Gastroesophageal sphincter (tissue), 4 donors: ENCODE measurements at regions not wholly inside any gene's neighbourhood (a gene's known extent, or its start where the extent isn't known, plus 50 kb on each side); places are given as distances from the start of the nearest gene placed in this dataset.

Experiments used
- ATAC-seq: fragments of 150-250 bp; one replicate; pipeline ENCODE4 v1.9.1; 2016; ENCODE audit warnings: mild to moderate bottlenecking, moderate library complexity
- H3K27ac ChIP-seq, 4 donors: fragments of 200-600 bp; sonication (generic) in 3 of 4; 1 replicate in 3 of 4; 2 replicates in 1 of 4; pipeline ENCODE4 v1.5.1; 2016 to 2019
- H3K27me3 ChIP-seq: fragments of 200-600 bp; sonication (generic); one replicate; pipeline ENCODE4 v1.5.1; 2019
- H3K36me3 ChIP-seq, 2 donors: fragments of 200-600 bp; sonication (generic); one replicate each; pipeline ENCODE4 v1.5.1; 2019; ENCODE audit warnings: control low read depth in 1 of 2
- H3K4me1 ChIP-seq, 3 donors: fragments of 200-600 bp; sonication (generic); 1 replicate in 2 of 3; 2 replicates in 1 of 3; pipeline ENCODE4 v1.5.1; 2016 to 2019; ENCODE audit warnings: control low read depth in 2 of 3
- H3K4me3 ChIP-seq, 2 donors: fragments of 200-600 bp; sonication (generic); one replicate each; pipeline ENCODE4 v1.5.1; 2019; ENCODE audit warnings: mild to moderate bottlenecking in 1 of 2, moderate library complexity in 1 of 2
- H3K9me3 ChIP-seq, 3 donors: fragments of 200-600 bp; sonication (generic); one replicate each; pipeline ENCODE4 v1.5.1; 2017 to 2019; ENCODE audit warnings: control low read depth in 2 of 3
- EP300 ChIP-seq: sonication (generic); formaldehyde crosslinking; IDR thresholded peaks from one replicate; pipeline ENCODE4 v1.6.1; 2017; ENCODE audit warnings: antibody characterized with exemption, mild to moderate bottlenecking
- POLR2A ChIP-seq, 2 donors: fragments of 450-650 bp; IDR thresholded peaks; one replicate each; pipeline ENCODE4 v1.6.1; 2017; ENCODE audit warnings: antibody characterized with exemption in 2 of 2, mild to moderate bottlenecking in 2 of 2, moderate library complexity in 1 of 2
- POLR2AphosphoS5 ChIP-seq: sonication (generic); formaldehyde crosslinking; IDR thresholded peaks from one replicate; pipeline ENCODE4 v1.6.1; 2017; ENCODE audit warnings: antibody characterized with exemption
- WGBS, 2 donors: methylation state at CpG; one replicate each; pipeline ENCODE4 v1.1.5; 2018; ENCODE audit warnings: low coverage in 1 of 2; 5-methylcytosine and 5-hydroxymethylcytosine counted together
- TF ChIP-seq, protein P1 (sequence below), 4 experiments: fragments of 200-600 bp in 2 of 4; fragments of 450-650 bp in 2 of 4; sonication (generic) in 1 of 4; IDR thresholded peaks; one replicate each; pipeline ENCODE4 v1.5.1; 2017 to 2019; ENCODE audit warnings: antibody characterized with exemption in 4 of 4, mild to moderate bottlenecking in 2 of 4, moderate library complexity in 2 of 4

- Histone ChIP-seq H3K36me3 (no peaks in the 10 kb centered on the region), H3K9me3 (no peaks in the 10 kb centered on the region), H3K4me1 (no peaks in the 10 kb centered on the region), H3K27me3 (no peaks in the 10 kb centered on the region), H3K4me3 (no peak overlapping the region), H3K27ac (no peak overlapping the region)
- no peak for TF ChIP-seq POLR2AphosphoS5
- TF ChIP-seq EP300 = no peak
- TF ChIP-seq, protein P1, sequence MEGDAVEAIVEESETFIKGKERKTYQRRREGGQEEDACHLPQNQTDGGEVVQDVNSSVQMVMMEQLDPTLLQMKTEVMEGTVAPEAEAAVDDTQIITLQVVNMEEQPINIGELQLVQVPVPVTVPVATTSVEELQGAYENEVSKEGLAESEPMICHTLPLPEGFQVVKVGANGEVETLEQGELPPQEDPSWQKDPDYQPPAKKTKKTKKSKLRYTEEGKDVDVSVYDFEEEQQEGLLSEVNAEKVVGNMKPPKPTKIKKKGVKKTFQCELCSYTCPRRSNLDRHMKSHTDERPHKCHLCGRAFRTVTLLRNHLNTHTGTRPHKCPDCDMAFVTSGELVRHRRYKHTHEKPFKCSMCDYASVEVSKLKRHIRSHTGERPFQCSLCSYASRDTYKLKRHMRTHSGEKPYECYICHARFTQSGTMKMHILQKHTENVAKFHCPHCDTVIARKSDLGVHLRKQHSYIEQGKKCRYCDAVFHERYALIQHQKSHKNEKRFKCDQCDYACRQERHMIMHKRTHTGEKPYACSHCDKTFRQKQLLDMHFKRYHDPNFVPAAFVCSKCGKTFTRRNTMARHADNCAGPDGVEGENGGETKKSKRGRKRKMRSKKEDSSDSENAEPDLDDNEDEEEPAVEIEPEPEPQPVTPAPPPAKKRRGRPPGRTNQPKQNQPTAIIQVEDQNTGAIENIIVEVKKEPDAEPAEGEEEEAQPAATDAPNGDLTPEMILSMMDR (IDR thresholded peaks at IDR 0.05) = no peak
- TF ChIP-seq POLR2A (IDR thresholded peaks at IDR 0.05) = no peak
- ATAC-seq = no peak
- 69 to 92% methylated on average over 2 of the region's 2 CpGs for WGBS, 2 donors
Measured at GRCh38 chrX:5278908-5279307, 949.8 kb downstream of the NLGN4X start.

DNA sequence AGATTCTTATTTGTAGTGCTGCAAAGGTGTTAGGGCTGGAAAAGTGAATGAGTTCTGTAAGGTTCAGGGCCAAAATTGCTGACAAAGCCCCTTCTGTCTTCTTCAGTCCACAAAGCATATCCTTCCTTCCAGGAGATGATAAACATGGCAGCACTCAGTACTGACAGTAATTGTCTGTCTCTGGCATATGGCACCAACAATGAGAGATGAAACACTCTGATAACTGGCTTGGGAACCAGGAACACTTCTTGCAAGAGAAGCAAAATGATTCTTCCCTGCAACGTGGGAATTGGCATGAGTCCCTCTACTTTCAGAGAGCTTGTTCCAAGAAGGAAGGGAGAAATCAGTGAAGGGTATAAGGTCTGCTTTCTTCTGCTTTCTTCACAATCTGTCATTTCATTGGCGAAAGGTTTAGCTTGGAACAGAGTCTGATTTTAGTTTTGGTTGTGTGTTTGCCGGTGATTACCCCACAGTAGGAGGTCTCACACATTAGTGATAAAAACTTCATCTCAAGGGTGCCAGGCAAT, 963.3 kb downstream of the NLGN4X start:
- Histone ChIP-seq H3K27me3 (no peaks in the 10 kb centered on the region), H3K4me1 (no peaks in the 10 kb centered on the region), H3K9me3 (no peaks in the 10 kb centered on the region), H3K36me3 (no peaks in the 10 kb centered on the region), H3K27ac (no peak overlapping the region), H3K4me3 (no peak overlapping the region)
- TF ChIP-seq EP300 (no peak), POLR2A (IDR thresholded peaks at IDR 0.05) (no peak), POLR2AphosphoS5 (no peak)
- TF ChIP-seq, protein P1 (IDR thresholded peaks at IDR 0.05) = no peak
- no peak for ATAC-seq
- 21 to 55% methylated on average over 2 to 3 of the region's 3 CpGs for WGBS, 2 donors

DNA sequence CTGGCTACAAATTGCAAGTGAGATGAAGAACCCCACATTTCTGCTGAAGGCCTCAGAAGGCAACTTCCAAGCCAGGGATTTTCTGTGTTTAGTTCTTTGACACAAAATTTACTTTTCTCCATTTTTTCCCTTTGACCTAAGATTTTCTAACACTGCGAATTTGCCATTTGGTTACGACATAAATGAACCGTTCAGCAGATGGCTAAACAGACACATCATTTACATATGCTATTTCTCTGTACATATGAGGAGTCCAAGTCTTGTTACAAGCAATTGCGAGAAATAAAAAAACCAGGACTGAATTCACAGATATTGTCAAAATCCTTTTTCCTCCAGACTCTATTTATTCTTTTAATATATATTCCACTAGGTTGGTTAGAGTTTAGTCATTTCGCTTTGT, 978.6 kb downstream of the NLGN4X start:
- Histone ChIP-seq H3K27me3 (no peaks in the 10 kb centered on the region), H3K9me3 (no peaks in the 10 kb centered on the region), H3K4me3 (no peak overlapping the region), H3K4me1 (no peaks in the 10 kb centered on the region), H3K27ac (no peak overlapping the region), H3K36me3 (no peaks in the 10 kb centered on the region)
- TF ChIP-seq POLR2AphosphoS5 (no peak), EP300 (no peak), POLR2A (IDR thresholded peaks at IDR 0.05) (no peak)
- TF ChIP-seq, protein P1 (IDR thresholded peaks at IDR 0.05) = no peak
- WGBS, 2 donors = 73 to 74% methylated on average over 5 of the region's 5 CpGs
- ATAC-seq = no peak

- WGBS, 2 donors = 37 to 39% methylated on average over 4 to 7 of the region's 7 CpGs
- H3K27ac ChIP-seq = no peak overlapping the region
- no peak for TF ChIP-seq POLR2AphosphoS5
- no peak for TF ChIP-seq EP300
- no peak for TF ChIP-seq POLR2A (IDR thresholded peaks at IDR 0.05)
- TF ChIP-seq, protein P1 (IDR thresholded peaks at IDR 0.05) = no peak
- H3K9me3 ChIP-seq = no peaks in the 10 kb centered on the region
- H3K36me3 ChIP-seq = no peaks in the 10 kb centered on the region
- no peak overlapping the region for H3K4me3 ChIP-seq
- H3K4me1 ChIP-seq = no peaks in the 10 kb centered on the region
- no peak for ATAC-seq
- H3K27me3 ChIP-seq = no peaks in the 10 kb centered on the region
Measured at GRCh38 chrX:5242091-5242790, 986.4 kb downstream of the NLGN4X start.

- WGBS, 2 donors = 92 to 96% methylated on average over 4 of the region's 4 CpGs
- ATAC-seq = no peak
- H3K27me3 ChIP-seq = no peaks in the 10 kb centered on the region
Measured at GRCh38 chrX:5236749-5237148, 991.9 kb downstream of the NLGN4X start.

More at GRCh38 chrX:5236749-5237148, 991.9 kb downstream of the NLGN4X start:
- Histone ChIP-seq H3K9me3 (no peaks in the 10 kb centered on the region), H3K4me1 (no peaks in the 10 kb centered on the region), H3K27ac (no peak overlapping the region), H3K36me3 (no peaks in the 10 kb centered on the region), H3K4me3 (no peak overlapping the region)
- no peak for TF ChIP-seq POLR2A (IDR thresholded peaks at IDR 0.05)
- TF ChIP-seq, protein P1 (IDR thresholded peaks at IDR 0.05) = no peak
- no peak for TF ChIP-seq EP300
- TF ChIP-seq POLR2AphosphoS5 = no peak
